Ramos (cell line): ENCODE measurements at regions not wholly inside any gene's neighbourhood (a gene's known extent, or its start where the extent isn't known, plus 50 kb on each side); places are given as distances from the start of the nearest gene placed in this dataset.
"Not testable (repeated sequence)": the region's sequence is repeated elsewhere in the genome, so short reads cannot be mapped to it uniquely, and the experiment has no call there.

ENCODE experiments used
- in situ Hi-C: fragments of 300-500 bp; cut with MboI; formaldehyde crosslinking; loops from one replicate; pipeline ENCODE4 v1.14.3; 2022; ENCODE audit warnings: low sequenced_read_pairs; ENCODE audit not compliant: unreplicated experiment

GRCh38 chr1:5692664-5693063 lies 299.6 kb downstream of the NPHP4 start:
- in situ Hi-C loops = no loop called here

GRCh38 chr1:5691795-5692509 lies 300.3 kb downstream of the NPHP4 start:
- in situ Hi-C loops = no loop called here

GRCh38 chr1:5690898-5691297 lies 301.3 kb downstream of the NPHP4 start:
- in situ Hi-C loops = no loop called here

- in situ Hi-C loops = no loop called here
Observed at GRCh38 chr1:5690291-5690690, 301.9 kb downstream of the NPHP4 start.

- in situ Hi-C loops = no loop called here
Observed at GRCh38 chr1:5688081-5689077, 303.8 kb downstream of the NPHP4 start.

GRCh38 chr1:5686925-5687706 lies 305.1 kb downstream of the NPHP4 start:
- in situ Hi-C loops = no loop called here

- in situ Hi-C loops = no loop called here
Observed at GRCh38 chr1:5686195-5686594, 306.0 kb downstream of the NPHP4 start.

GRCh38 chr1:5685446-5686040 lies 306.7 kb downstream of the NPHP4 start:
- in situ Hi-C loops = no loop called here

- in situ Hi-C loops = no loop called here
Observed at GRCh38 chr1:5684791-5685190, 307.4 kb downstream of the NPHP4 start.

GRCh38 chr1:5683446-5683845 lies 308.8 kb downstream of the NPHP4 start:
- in situ Hi-C loops = no loop called here

GRCh38 chr1:5682626-5683225 lies 309.5 kb downstream of the NPHP4 start:
- in situ Hi-C loops = no loop called here

GRCh38 chr1:5681654-5682053 lies 310.6 kb downstream of the NPHP4 start:
- in situ Hi-C loops = no loop called here

GRCh38 chr1:5680600-5680999 lies 311.6 kb downstream of the NPHP4 start:
- in situ Hi-C loops = no loop called here

GRCh38 chr1:5678759-5679158 lies 313.5 kb downstream of the NPHP4 start:
- in situ Hi-C loops = no loop called here

- in situ Hi-C loops = not testable (repeated sequence)
Observed at GRCh38 chr1:5672355-5672754, 319.9 kb downstream of the NPHP4 start.

- in situ Hi-C loops = no loop called here
Observed at GRCh38 chr1:5670590-5671350, 321.5 kb downstream of the NPHP4 start.

GRCh38 chr1:5667513-5668325 lies 324.5 kb downstream of the NPHP4 start:
- in situ Hi-C loops = no loop called here
